ENCODE measurements at regions not wholly inside any gene's neighbourhood (a gene's known extent, or its start where the extent isn't known, plus 50 kb on each side); places are given as distances from the start of the nearest gene placed in this dataset.

- no peak for DNase-seq
Observed at GRCh38 chr1:61627365-61627764, 97.6 kb downstream of the TM2D1 start.

GRCh38 chr1:61626816-61627215, 98.1 kb downstream of the TM2D1 start:
- no peak for DNase-seq

GRCh38 chr1:61623852-61624251, 101.1 kb downstream of the TM2D1 start:
- no peak for DNase-seq

GRCh38 chr1:61620536-61620935, 104.4 kb downstream of the TM2D1 start:
- DNase-seq = no peak

GRCh38 chr1:61618755-61619154, 106.2 kb downstream of the TM2D1 start:
- no peak for DNase-seq

- no peak for DNase-seq
Observed at GRCh38 chr1:61618193-61618592, 106.7 kb downstream of the TM2D1 start.

- no peak for DNase-seq
Observed at GRCh38 chr1:61616830-61617229, 108.1 kb downstream of the TM2D1 start.

GRCh38 chr1:61612602-61613001, 112.3 kb downstream of the TM2D1 start:
- no peak for DNase-seq

GRCh38 chr1:61609040-61609439, 115.9 kb downstream of the TM2D1 start:
- DNase-seq = no peak

- no peak for DNase-seq
Observed at GRCh38 chr1:61607448-61607847, 117.5 kb downstream of the TM2D1 start.

GRCh38 chr1:61606448-61607312, 118.3 kb downstream of the TM2D1 start:
- no peak for DNase-seq

GRCh38 chr1:61605607-61606321, 119.2 kb downstream of the TM2D1 start:
- DNase-seq = no peak

GRCh38 chr1:61604684-61605083, 120.3 kb downstream of the TM2D1 start:
- no peak for DNase-seq

- DNase-seq = no peak
Observed at GRCh38 chr1:61604261-61604660, 120.7 kb downstream of the TM2D1 start.

- DNase-seq = no peak
Observed at GRCh38 chr1:61602663-61603062, 122.3 kb downstream of the TM2D1 start.

- no peak for DNase-seq
Observed at GRCh38 chr1:61597601-61598000, 127.3 kb downstream of the TM2D1 start.

GRCh38 chr1:61593331-61593730, 131.6 kb downstream of the TM2D1 start:
- no peak for DNase-seq

GRCh38 chr1:61591351-61591750, 133.6 kb downstream of the TM2D1 start:
- no peak for DNase-seq

GRCh38 chr1:61588736-61589672, 135.9 kb downstream of the TM2D1 start:
- DNase-seq = peak; percentile 8

- no peak for DNase-seq
Observed at GRCh38 chr1:61585714-61586113, 139.2 kb downstream of the TM2D1 start.

- no peak for DNase-seq
Observed at GRCh38 chr1:61583703-61584102, 141.2 kb downstream of the TM2D1 start.

- DNase-seq = no peak
Observed at GRCh38 chr1:61581251-61581650, 143.7 kb downstream of the TM2D1 start.

GRCh38 chr1:61580417-61580816, 144.5 kb downstream of the TM2D1 start:
- DNase-seq = no peak
